HEK293 (cell line): ENCODE measurements at regions not wholly inside any gene's neighbourhood (a gene's known extent, or its start where the extent isn't known, plus 50 kb on each side); places are given as distances from the start of the nearest gene placed in this dataset.

Experiments used
- GLI4 ChIP-seq: fragments of 450-650 bp; formaldehyde crosslinking; IDR thresholded peaks from 2 replicates; pipeline ENCODE4 v1.5.1; 2016; ENCODE audit warnings: missing biosample characterization, missing genetic modification characterization
- KLF16 ChIP-seq: fragments of 450-650 bp; formaldehyde crosslinking; IDR thresholded peaks from 2 replicates; pipeline ENCODE4 v1.5.1; 2017; ENCODE audit warnings: missing biosample characterization, missing genetic modification characterization
- REPIN1 ChIP-seq: fragments of 450-650 bp; formaldehyde crosslinking; IDR thresholded peaks from 2 replicates; pipeline ENCODE4 v1.5.1; 2017; ENCODE audit warnings: missing biosample characterization, missing genetic modification characterization, low read depth
- SP2 ChIP-seq: fragments of 450-650 bp; formaldehyde crosslinking; IDR thresholded peaks from 2 replicates; pipeline ENCODE4 v1.5.1; 2016; ENCODE audit warnings: missing biosample characterization, missing genetic modification characterization
- ZNF324 ChIP-seq: fragments of 450-650 bp; formaldehyde crosslinking; IDR thresholded peaks from 2 replicates; pipeline ENCODE4 v1.5.1; 2016; ENCODE audit warnings: missing biosample characterization, missing genetic modification characterization
- ZNF629 ChIP-seq: fragments of 450-650 bp; formaldehyde crosslinking; IDR thresholded peaks from 2 replicates; pipeline ENCODE4 v1.5.1; 2017; ENCODE audit warnings: missing biosample characterization, missing genetic modification characterization
- ZNF747 ChIP-seq: fragments of 450-650 bp; formaldehyde crosslinking; IDR thresholded peaks from 2 replicates; pipeline ENCODE4 v1.5.1; 2016; ENCODE audit warnings: missing biosample characterization, missing genetic modification characterization
- TF ChIP-seq, protein P1 (sequence below): fragments of 450-650 bp; formaldehyde crosslinking; IDR thresholded peaks from 2 replicates; pipeline ENCODE4 v1.5.1; 2016; ENCODE audit warnings: missing biosample characterization, missing genetic modification characterization
- TF ChIP-seq, protein P2 (sequence below): fragments of 450-650 bp; formaldehyde crosslinking; IDR thresholded peaks from 2 replicates; pipeline ENCODE4 v1.5.1; 2016; ENCODE audit warnings: missing biosample characterization, missing genetic modification characterization
- TF ChIP-seq, protein P3 (sequence below): fragments of 450-650 bp; formaldehyde crosslinking; IDR thresholded peaks from 2 replicates; pipeline ENCODE4 v1.5.1; 2016; ENCODE audit warnings: missing biosample characterization, missing genetic modification characterization
- TF ChIP-seq, protein P4 (sequence below): fragments of 450-650 bp; formaldehyde crosslinking; IDR thresholded peaks from 2 replicates; pipeline ENCODE4 v1.5.1; 2016; ENCODE audit warnings: missing biosample characterization, missing genetic modification characterization

DNA sequence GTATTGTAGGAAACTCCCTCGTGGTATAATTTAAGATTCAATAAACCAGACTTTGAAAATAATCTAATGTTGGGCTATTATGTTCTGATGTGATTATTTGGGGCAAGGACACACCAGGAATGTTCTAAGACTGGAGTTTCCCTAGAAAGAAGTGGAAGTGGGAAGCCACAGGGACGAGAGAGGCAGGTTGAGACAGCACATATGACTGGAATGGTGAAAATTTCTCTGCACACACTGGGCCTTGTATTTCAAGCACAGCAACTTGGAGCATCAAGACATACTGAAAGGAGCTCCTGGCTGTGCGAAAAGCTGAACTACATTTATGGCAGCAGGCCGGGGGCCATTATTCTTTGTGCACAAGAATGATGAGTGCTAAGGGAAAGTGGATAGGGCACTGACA, 98.2 kb downstream of the CETN3 start:
- TF ChIP-seq, protein P1, sequence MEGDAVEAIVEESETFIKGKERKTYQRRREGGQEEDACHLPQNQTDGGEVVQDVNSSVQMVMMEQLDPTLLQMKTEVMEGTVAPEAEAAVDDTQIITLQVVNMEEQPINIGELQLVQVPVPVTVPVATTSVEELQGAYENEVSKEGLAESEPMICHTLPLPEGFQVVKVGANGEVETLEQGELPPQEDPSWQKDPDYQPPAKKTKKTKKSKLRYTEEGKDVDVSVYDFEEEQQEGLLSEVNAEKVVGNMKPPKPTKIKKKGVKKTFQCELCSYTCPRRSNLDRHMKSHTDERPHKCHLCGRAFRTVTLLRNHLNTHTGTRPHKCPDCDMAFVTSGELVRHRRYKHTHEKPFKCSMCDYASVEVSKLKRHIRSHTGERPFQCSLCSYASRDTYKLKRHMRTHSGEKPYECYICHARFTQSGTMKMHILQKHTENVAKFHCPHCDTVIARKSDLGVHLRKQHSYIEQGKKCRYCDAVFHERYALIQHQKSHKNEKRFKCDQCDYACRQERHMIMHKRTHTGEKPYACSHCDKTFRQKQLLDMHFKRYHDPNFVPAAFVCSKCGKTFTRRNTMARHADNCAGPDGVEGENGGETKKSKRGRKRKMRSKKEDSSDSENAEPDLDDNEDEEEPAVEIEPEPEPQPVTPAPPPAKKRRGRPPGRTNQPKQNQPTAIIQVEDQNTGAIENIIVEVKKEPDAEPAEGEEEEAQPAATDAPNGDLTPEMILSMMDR (tag by site-specific recombination), result no peak
- TF ChIP-seq ZNF324 (no peak), KLF16 (no peak), GLI4 (tag by site-specific recombination) (no peak), REPIN1 (no peak), ZNF747 (tag by site-specific recombination) (no peak), ZNF629 (tag by site-specific recombination) (no peak), SP2 (tag by site-specific recombination) (no peak)
- TF ChIP-seq, protein P2, sequence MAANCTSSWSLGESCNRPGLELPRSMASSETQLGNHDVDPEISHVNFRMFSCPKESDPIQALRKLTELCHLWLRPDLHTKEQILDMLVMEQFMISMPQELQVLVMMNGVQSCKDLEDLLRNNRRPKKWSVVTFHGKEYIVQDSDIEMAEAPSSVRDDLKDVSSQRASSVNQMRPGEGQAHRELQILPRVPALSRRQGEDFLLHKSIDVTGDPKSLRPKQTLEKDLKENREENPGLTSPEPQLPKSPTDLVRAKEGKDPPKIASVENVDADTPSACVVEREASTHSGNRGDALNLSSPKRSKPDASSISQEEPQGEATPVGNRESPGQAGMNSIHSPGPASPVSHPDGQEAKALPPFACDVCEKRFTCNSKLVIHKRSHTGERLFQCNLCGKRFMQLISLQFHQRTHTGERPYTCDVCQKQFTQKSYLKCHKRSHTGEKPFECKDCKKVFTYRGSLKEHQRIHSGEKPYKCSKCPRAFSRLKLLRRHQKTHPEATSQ (tag by site-specific recombination), result no peak
- TF ChIP-seq, protein P3, sequence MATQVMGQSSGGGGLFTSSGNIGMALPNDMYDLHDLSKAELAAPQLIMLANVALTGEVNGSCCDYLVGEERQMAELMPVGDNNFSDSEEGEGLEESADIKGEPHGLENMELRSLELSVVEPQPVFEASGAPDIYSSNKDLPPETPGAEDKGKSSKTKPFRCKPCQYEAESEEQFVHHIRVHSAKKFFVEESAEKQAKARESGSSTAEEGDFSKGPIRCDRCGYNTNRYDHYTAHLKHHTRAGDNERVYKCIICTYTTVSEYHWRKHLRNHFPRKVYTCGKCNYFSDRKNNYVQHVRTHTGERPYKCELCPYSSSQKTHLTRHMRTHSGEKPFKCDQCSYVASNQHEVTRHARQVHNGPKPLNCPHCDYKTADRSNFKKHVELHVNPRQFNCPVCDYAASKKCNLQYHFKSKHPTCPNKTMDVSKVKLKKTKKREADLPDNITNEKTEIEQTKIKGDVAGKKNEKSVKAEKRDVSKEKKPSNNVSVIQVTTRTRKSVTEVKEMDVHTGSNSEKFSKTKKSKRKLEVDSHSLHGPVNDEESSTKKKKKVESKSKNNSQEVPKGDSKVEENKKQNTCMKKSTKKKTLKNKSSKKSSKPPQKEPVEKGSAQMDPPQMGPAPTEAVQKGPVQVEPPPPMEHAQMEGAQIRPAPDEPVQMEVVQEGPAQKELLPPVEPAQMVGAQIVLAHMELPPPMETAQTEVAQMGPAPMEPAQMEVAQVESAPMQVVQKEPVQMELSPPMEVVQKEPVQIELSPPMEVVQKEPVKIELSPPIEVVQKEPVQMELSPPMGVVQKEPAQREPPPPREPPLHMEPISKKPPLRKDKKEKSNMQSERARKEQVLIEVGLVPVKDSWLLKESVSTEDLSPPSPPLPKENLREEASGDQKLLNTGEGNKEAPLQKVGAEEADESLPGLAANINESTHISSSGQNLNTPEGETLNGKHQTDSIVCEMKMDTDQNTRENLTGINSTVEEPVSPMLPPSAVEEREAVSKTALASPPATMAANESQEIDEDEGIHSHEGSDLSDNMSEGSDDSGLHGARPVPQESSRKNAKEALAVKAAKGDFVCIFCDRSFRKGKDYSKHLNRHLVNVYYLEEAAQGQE, result no peak
- TF ChIP-seq, protein P4, sequence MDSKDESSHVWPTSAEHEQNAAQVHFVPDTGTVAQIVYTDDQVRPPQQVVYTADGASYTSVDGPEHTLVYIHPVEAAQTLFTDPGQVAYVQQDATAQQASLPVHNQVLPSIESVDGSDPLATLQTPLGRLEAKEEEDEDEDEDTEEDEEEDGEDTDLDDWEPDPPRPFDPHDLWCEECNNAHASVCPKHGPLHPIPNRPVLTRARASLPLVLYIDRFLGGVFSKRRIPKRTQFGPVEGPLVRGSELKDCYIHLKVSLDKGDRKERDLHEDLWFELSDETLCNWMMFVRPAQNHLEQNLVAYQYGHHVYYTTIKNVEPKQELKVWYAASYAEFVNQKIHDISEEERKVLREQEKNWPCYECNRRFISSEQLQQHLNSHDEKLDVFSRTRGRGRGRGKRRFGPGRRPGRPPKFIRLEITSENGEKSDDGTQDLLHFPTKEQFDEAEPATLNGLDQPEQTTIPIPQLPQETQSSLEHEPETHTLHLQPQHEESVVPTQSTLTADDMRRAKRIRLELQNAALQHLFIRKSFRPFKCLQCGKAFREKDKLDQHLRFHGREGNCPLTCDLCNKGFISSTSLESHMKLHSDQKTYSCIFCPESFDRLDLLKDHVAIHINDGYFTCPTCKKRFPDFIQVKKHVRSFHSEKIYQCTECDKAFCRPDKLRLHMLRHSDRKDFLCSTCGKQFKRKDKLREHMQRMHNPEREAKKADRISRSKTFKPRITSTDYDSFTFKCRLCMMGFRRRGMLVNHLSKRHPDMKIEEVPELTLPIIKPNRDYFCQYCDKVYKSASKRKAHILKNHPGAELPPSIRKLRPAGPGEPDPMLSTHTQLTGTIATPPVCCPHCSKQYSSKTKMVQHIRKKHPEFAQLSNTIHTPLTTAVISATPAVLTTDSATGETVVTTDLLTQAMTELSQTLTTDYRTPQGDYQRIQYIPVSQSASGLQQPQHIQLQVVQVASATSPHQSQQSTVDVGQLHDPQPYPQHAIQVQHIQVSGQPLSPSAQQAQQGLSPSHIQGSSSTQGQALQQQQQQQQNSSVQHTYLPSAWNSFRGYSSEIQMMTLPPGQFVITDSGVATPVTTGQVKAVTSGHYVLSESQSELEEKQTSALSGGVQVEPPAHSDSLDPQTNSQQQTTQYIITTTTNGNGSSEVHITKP, result no peak
